ENCODE measurements at regions not wholly inside any gene's neighbourhood (a gene's known extent, or its start where the extent isn't known, plus 50 kb on each side); places are given as distances from the start of the nearest gene placed in this dataset.

DNA sequence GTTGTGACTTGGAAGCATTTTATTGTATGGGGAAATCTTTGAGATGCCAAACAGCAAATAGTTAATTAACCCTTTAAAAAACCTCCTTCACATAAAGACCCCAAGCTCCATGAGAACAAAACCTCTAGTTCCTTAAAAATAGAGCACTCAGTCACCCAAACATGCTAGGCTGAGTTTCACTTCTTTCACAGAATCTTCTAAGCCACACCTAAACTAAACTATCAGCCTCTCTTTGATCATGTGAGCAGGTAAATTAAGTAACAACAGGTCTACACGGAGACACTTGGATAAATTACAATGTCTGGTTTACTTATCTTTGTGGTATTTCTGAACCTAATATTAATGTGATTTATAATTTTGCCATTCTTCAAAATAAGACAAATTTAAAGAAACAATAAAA is 205.2 kb upstream of the MARCKS start:
- intact Hi-C loops (cut with DNase I): no loop called here
- 36 to 39% methylated on average over 1 of the region's 1 CpG for WGBS, 2 donors
- H3K27me3 ChIP-seq: no peaks in the 10 kb centered on the region
- peaks cover 9 to 84% (median 18%) of the 10 kb centered on the region in 3 donors for H3K4me1 ChIP-seq
- TF ChIP-seq POLR2A (IDR thresholded peaks at IDR 0.05): no peak
- TF ChIP-seq CTCF (IDR thresholded peaks at IDR 0.05): no peak
- H3K9me3 ChIP-seq: no peaks in the 10 kb centered on the region
- peak overlapping the region in 1 of 4 donors; percentile 23 for H3K27ac ChIP-seq
- H3K4me3 ChIP-seq: no peak overlapping the region
- no peak for DNase-seq
- no peaks in the 10 kb centered on the region for H3K36me3 ChIP-seq

DNA sequence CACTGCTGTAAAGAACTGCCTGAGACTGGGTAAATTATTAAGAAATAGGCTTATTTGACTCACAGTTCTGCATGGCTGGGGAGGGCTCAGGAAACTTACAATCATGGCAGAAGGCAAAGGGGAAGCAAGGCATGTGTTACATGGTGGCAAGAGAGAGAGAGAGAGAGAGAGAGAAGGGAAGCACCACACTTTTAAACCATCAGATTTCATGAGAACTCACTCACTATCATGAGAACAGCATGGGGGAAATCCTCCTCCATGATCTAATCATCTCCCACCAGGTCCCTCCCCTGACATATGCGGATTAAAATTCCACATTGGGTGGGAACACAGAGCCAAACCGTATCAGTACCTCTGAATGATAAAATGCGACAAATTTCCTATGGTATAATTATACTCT is 203.9 kb upstream of the MARCKS start:
- no peaks in the 10 kb centered on the region for H3K36me3 ChIP-seq
- 85 to 86% methylated on average over 3 of the region's 3 CpGs for WGBS, 2 donors
- peaks cover 9 to 72% (median 18%) of the 10 kb centered on the region in 3 donors for H3K4me1 ChIP-seq
- H3K9me3 ChIP-seq: no peaks in the 10 kb centered on the region
- intact Hi-C loops (cut with DNase I): no loop called here
- DNase-seq: no peak
- H3K27me3 ChIP-seq: no peaks in the 10 kb centered on the region
- no peak overlapping the region for H3K4me3 ChIP-seq
- TF ChIP-seq CTCF (IDR thresholded peaks at IDR 0.05): no peak
- TF ChIP-seq POLR2A (IDR thresholded peaks at IDR 0.05): no peak
- H3K27ac ChIP-seq: peak overlapping the region; percentile 30 to 69 (median 64)

DNA sequence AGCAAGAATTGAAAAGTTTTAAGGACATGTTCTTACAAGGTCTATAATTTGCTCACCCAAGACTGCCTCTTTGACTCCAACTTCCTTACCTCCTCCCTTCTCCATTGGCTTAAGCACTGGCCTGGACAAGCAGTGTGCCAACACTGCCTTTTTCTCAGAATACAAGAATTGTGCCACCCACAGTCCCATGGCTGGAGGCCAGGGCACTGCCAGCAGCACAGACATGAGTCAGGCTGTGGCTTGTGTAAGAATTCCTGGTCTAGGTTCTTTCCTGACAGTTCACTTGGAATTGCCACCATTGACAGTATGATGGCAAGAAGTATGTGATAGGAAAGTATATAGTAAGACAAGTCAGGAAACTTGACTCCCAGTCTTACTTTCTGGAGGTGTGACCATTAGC is 202.7 kb upstream of the MARCKS start:
- intact Hi-C loops (cut with DNase I): no loop called here
- no peaks in the 10 kb centered on the region for H3K36me3 ChIP-seq
- peaks cover 9 to 62% (median 18%) of the 10 kb centered on the region in 3 donors for H3K4me1 ChIP-seq
- no peak for DNase-seq
- no peaks in the 10 kb centered on the region for H3K27me3 ChIP-seq
- TF ChIP-seq CTCF (IDR thresholded peaks at IDR 0.05): no peak
- no peak for TF ChIP-seq POLR2A (IDR thresholded peaks at IDR 0.05)
- H3K4me3 ChIP-seq: no peak overlapping the region
- H3K27ac ChIP-seq: peak overlapping the region in 3 of 4 donors; percentile 2 to 69 (median 65)
- no peaks in the 10 kb centered on the region for H3K9me3 ChIP-seq

DNA sequence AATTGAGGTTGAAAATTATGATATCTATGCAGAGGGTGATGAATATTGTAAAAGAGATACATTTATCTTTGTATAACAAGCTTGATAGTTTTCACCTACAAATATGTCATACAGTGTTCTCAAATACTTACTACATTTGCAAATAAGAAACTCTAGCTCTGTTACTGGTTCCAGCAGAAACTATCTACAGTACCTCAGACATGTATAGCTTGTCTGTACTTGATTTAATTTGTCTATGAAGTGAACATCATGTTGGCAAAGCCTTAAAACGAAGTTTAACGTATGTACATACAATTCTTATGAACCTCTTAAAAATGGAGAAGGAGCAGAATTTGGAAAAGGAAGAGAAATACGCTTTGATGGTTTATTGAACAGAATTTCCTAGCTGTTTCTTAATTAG is 201.4 kb upstream of the MARCKS start:
- Histone ChIP-seq H3K36me3 (no peaks in the 10 kb centered on the region), H3K4me3 (no peak overlapping the region), H3K27ac (peak overlapping the region in 1 of 4 donors; percentile 69), H3K4me1 (peaks cover 6 to 48% (median 7%) of the 10 kb centered on the region in 3 donors), H3K9me3 (no peaks in the 10 kb centered on the region), H3K27me3 (no peaks in the 10 kb centered on the region)
- 42 to 53% methylated on average over 3 of the region's 3 CpGs for WGBS, 2 donors
- no peak for DNase-seq
- intact Hi-C loops (cut with DNase I): no loop called here
- no peak for TF ChIP-seq CTCF (IDR thresholded peaks at IDR 0.05)
- TF ChIP-seq POLR2A (IDR thresholded peaks at IDR 0.05): no peak

DNA sequence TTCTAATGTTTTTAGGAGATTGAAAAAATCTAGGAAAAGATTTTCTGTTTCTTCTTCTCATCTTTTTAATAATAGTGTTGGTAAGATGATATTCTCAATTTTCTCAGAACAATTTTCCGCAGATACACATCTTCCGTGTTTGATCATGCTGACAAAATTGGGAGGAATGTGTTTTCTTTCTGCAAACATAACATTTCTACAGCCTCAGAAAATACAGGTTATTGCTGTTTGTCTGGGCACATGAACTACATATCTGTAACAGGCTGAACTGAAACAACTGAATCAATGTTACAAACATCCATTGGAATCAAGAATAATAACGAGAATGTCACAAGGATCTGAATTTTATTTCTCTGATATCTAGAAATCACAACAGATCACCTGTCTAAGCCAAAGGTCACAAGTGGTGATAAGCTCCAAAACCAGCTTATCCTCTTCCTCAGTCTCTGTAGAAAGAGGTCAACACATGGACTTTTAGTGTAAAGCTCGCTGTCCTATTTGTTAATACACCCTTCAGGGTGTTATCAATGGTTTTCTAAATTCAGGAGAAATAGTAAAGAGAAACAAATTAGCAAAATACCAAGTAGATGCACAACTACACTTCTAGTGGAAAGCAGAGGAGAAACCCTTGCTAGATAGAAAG is 197.3 kb upstream of the MARCKS start:
- intact Hi-C loops (cut with DNase I): no loop called here
- H3K27me3 ChIP-seq: no peaks in the 10 kb centered on the region
- H3K36me3 ChIP-seq: no peaks in the 10 kb centered on the region
- H3K4me1 ChIP-seq: peaks cover 0 to 29% (median 0%) of the 10 kb centered on the region in 3 donors
- H3K27ac ChIP-seq: no peak overlapping the region
- TF ChIP-seq POLR2A (IDR thresholded peaks at IDR 0.05): no peak
- no peak for TF ChIP-seq CTCF (IDR thresholded peaks at IDR 0.05)
- H3K4me3 ChIP-seq: no peak overlapping the region
- H3K9me3 ChIP-seq: no peaks in the 10 kb centered on the region
- WGBS, 2 donors: 94 to 97% methylated on average over 4 of the region's 4 CpGs
- DNase-seq: no peak

Measured in esophagus squamous epithelium (tissue), 5 donors.